ENCODE measurements at regions not wholly inside any gene's neighbourhood (a gene's known extent, or its start where the extent isn't known, plus 50 kb on each side); places are given as distances from the start of the nearest gene placed in this dataset.

GRCh38 chr7:156309016-156309620, 331.5 kb upstream of the RNF32 start:
- FAIRE-seq (no peak), DNase-seq (ENCODE audit: insufficient read length) (no peak)

GRCh38 chr7:156307193-156307592, 333.4 kb upstream of the RNF32 start:
- FAIRE-seq, result no peak
- no peak for DNase-seq (ENCODE audit: insufficient read length)
- TF ChIP-seq TAF1 (IDR thresholded peaks at IDR 0.05; ENCODE audit: borderline replicate concordance, low read depth, low read length) (no peak), POLR2A (IDR thresholded peaks at IDR 0.05; ENCODE audit: low read depth, low read length) (no peak), POLR2AphosphoS5 (IDR thresholded peaks at IDR 0.05; ENCODE audit: low read depth, low read length) (no peak)

More at GRCh38 chr7:156309016-156309620, 331.5 kb upstream of the RNF32 start:
- TF ChIP-seq POLR2AphosphoS5 (IDR thresholded peaks at IDR 0.05; ENCODE audit: low read depth, low read length) (no peak), POLR2A (IDR thresholded peaks at IDR 0.05; ENCODE audit: low read depth, low read length) (no peak), TAF1 (IDR thresholded peaks at IDR 0.05; ENCODE audit: borderline replicate concordance, low read depth, low read length) (no peak)

GRCh38 chr7:156305351-156305750, 335.2 kb upstream of the RNF32 start:
- TF ChIP-seq POLR2A (IDR thresholded peaks at IDR 0.05; ENCODE audit: low read depth, low read length) (no peak), TAF1 (IDR thresholded peaks at IDR 0.05; ENCODE audit: borderline replicate concordance, low read depth, low read length) (no peak), POLR2AphosphoS5 (IDR thresholded peaks at IDR 0.05; ENCODE audit: low read depth, low read length) (no peak)
- no peak for DNase-seq (ENCODE audit: insufficient read length)
- no peak for FAIRE-seq

- no peak for FAIRE-seq
- DNase-seq (ENCODE audit: insufficient read length), result no peak
- TF ChIP-seq TAF1 (IDR thresholded peaks at IDR 0.05; ENCODE audit: borderline replicate concordance, low read depth, low read length), result no peak
- no peak for TF ChIP-seq POLR2A (IDR thresholded peaks at IDR 0.05; ENCODE audit: low read depth, low read length)
- TF ChIP-seq POLR2AphosphoS5 (IDR thresholded peaks at IDR 0.05; ENCODE audit: low read depth, low read length), result no peak
Observed at GRCh38 chr7:156282816-156283215, 357.8 kb upstream of the RNF32 start.

GRCh38 chr7:156279635-156280034, 360.9 kb upstream of the RNF32 start:
- FAIRE-seq, result no peak
- DNase-seq (ENCODE audit: insufficient read length), result no peak

GRCh38 chr7:156275292-156275691, 365.3 kb upstream of the RNF32 start:
- FAIRE-seq (no peak), DNase-seq (ENCODE audit: insufficient read length) (no peak)
- TF ChIP-seq POLR2A (IDR thresholded peaks at IDR 0.05; ENCODE audit: low read depth, low read length) (no peak), POLR2AphosphoS5 (IDR thresholded peaks at IDR 0.05; ENCODE audit: low read depth, low read length) (no peak), TAF1 (IDR thresholded peaks at IDR 0.05; ENCODE audit: borderline replicate concordance, low read depth, low read length) (no peak)

More at GRCh38 chr7:156279635-156280034, 360.9 kb upstream of the RNF32 start:
- TF ChIP-seq POLR2A (IDR thresholded peaks at IDR 0.05; ENCODE audit: low read depth, low read length) (no peak), TAF1 (IDR thresholded peaks at IDR 0.05; ENCODE audit: borderline replicate concordance, low read depth, low read length) (no peak), POLR2AphosphoS5 (IDR thresholded peaks at IDR 0.05; ENCODE audit: low read depth, low read length) (no peak)

GRCh38 chr7:156274557-156274956, 366.0 kb upstream of the RNF32 start:
- FAIRE-seq, result no peak
- no peak for TF ChIP-seq POLR2AphosphoS5 (IDR thresholded peaks at IDR 0.05; ENCODE audit: low read depth, low read length)
- TF ChIP-seq TAF1 (IDR thresholded peaks at IDR 0.05; ENCODE audit: borderline replicate concordance, low read depth, low read length), result no peak
- TF ChIP-seq POLR2A (IDR thresholded peaks at IDR 0.05; ENCODE audit: low read depth, low read length), result no peak
- DNase-seq (ENCODE audit: insufficient read length), result no peak

GRCh38 chr7:156261581-156261980, 379.0 kb upstream of the RNF32 start:
- no peak for FAIRE-seq
- no peak for TF ChIP-seq TAF1 (IDR thresholded peaks at IDR 0.05; ENCODE audit: borderline replicate concordance, low read depth, low read length)
- no peak for TF ChIP-seq POLR2AphosphoS5 (IDR thresholded peaks at IDR 0.05; ENCODE audit: low read depth, low read length)
- no peak for TF ChIP-seq POLR2A (IDR thresholded peaks at IDR 0.05; ENCODE audit: low read depth, low read length)
- DNase-seq (ENCODE audit: insufficient read length), result no peak

GRCh38 chr7:156257904-156258303, 382.7 kb upstream of the RNF32 start:
- FAIRE-seq (no peak), DNase-seq (ENCODE audit: insufficient read length) (no peak)
- no peak for TF ChIP-seq TAF1 (IDR thresholded peaks at IDR 0.05; ENCODE audit: borderline replicate concordance, low read depth, low read length)
- TF ChIP-seq POLR2AphosphoS5 (IDR thresholded peaks at IDR 0.05; ENCODE audit: low read depth, low read length), result no peak
- TF ChIP-seq POLR2A (IDR thresholded peaks at IDR 0.05; ENCODE audit: low read depth, low read length), result no peak

- TF ChIP-seq POLR2A (IDR thresholded peaks at IDR 0.05; ENCODE audit: low read depth, low read length), result no peak
- TF ChIP-seq POLR2AphosphoS5 (IDR thresholded peaks at IDR 0.05; ENCODE audit: low read depth, low read length), result no peak
- FAIRE-seq, result no peak
Observed at GRCh38 chr7:156255635-156256034, 384.9 kb upstream of the RNF32 start.

GRCh38 chr7:156251861-156252260, 388.7 kb upstream of the RNF32 start:
- no peak for DNase-seq (ENCODE audit: insufficient read length)
- FAIRE-seq, result no peak
- no peak for TF ChIP-seq POLR2AphosphoS5 (IDR thresholded peaks at IDR 0.05; ENCODE audit: low read depth, low read length)

More at GRCh38 chr7:156255635-156256034, 384.9 kb upstream of the RNF32 start:
- no peak for DNase-seq (ENCODE audit: insufficient read length)

- TF ChIP-seq POLR2AphosphoS5 (IDR thresholded peaks at IDR 0.05; ENCODE audit: low read depth, low read length) (no peak), TAF1 (IDR thresholded peaks at IDR 0.05; ENCODE audit: borderline replicate concordance, low read depth, low read length) (no peak), POLR2A (IDR thresholded peaks at IDR 0.05; ENCODE audit: low read depth, low read length) (no peak)
- FAIRE-seq, result no peak
- no peak for DNase-seq (ENCODE audit: insufficient read length)
Observed at GRCh38 chr7:156240532-156240931, 400.0 kb upstream of the RNF32 start.

Measured in GM12892 (cell line).